H9 (cell line): ENCODE measurements at regions not wholly inside any gene's neighbourhood (a gene's known extent, or its start where the extent isn't known, plus 50 kb on each side); places are given as distances from the start of the nearest gene placed in this dataset.

Experiments
- DNase-seq: peaks from one replicate; pipeline ENCODE4 v3.0.0-alpha.2; 2017
- H2AFZ ChIP-seq: one replicate; pipeline ENCODE4 v1.6.1; 2013; ENCODE audit warnings: mild to moderate bottlenecking, low read length, control low read depth, moderate library complexity
- H2AK5ac ChIP-seq: 2 replicates; pipeline ENCODE4 v1.6.1; 2013; ENCODE audit warnings: low read length, control low read depth, mixed read lengths; ENCODE audit not compliant: insufficient read length
- H2BK120ac ChIP-seq: one replicate; pipeline ENCODE4 v1.6.1; 2013; ENCODE audit warnings: low read depth, mild to moderate bottlenecking, low read length, control low read depth, inconsistent platforms; ENCODE audit not compliant: poor library complexity, severe bottlenecking
- H2BK12ac ChIP-seq: 2 replicates; pipeline ENCODE4 v1.6.1; 2013; ENCODE audit warnings: low read length, control low read depth, mixed read lengths, low read depth; ENCODE audit not compliant: insufficient read length
- H2BK15ac ChIP-seq: 2 replicates; pipeline ENCODE4 v1.6.1; 2013; ENCODE audit warnings: low read depth, low read length, control low read depth
- H2BK20ac ChIP-seq: one replicate; pipeline ENCODE4 v1.6.1; 2013; ENCODE audit warnings: low read depth, mild to moderate bottlenecking, low read length, control low read depth, inconsistent platforms; ENCODE audit not compliant: poor library complexity, severe bottlenecking
- H2BK5ac ChIP-seq: 2 replicates; pipeline ENCODE4 v1.6.1; 2013; ENCODE audit warnings: low read length, control low read depth, mixed read lengths; ENCODE audit not compliant: insufficient read length
- H3K14ac ChIP-seq: 2 replicates; pipeline ENCODE4 v1.6.1; 2013; ENCODE audit warnings: low read length, control low read depth; ENCODE audit not compliant: insufficient read depth
- H3K18ac ChIP-seq: 2 replicates; pipeline ENCODE4 v1.6.1; 2013; ENCODE audit warnings: low read depth, mild to moderate bottlenecking, mixed read lengths, low read length, control low read depth; ENCODE audit not compliant: insufficient read length
- H3K23ac ChIP-seq: 2 replicates; pipeline ENCODE4 v1.6.1; 2013; ENCODE audit warnings: low read length, control low read depth, mixed read lengths, low read depth; ENCODE audit not compliant: insufficient read length
- H3K23me2 ChIP-seq: 2 replicates; pipeline ENCODE4 v1.6.1; 2013; ENCODE audit warnings: low read depth, mild to moderate bottlenecking, mixed read lengths, low read length, control low read depth; ENCODE audit not compliant: insufficient read length, poor library complexity, severe bottlenecking
- H3K27ac ChIP-seq: 2 replicates; pipeline ENCODE4 v1.5.1; 2013; ENCODE audit warnings: low read length, control low read depth, mixed read lengths, low read depth; ENCODE audit not compliant: insufficient read length
- H3K27me3 ChIP-seq: 2 replicates; pipeline ENCODE4 v1.6.1; 2013; ENCODE audit warnings: low read length, control low read depth, inconsistent platforms; ENCODE audit not compliant: insufficient read depth
- H3K4ac ChIP-seq: 2 replicates; pipeline ENCODE4 v1.6.1; 2013; ENCODE audit warnings: low read depth, mild to moderate bottlenecking, control low read depth, inconsistent platforms, low read length, moderate library complexity
- H3K4me1 ChIP-seq: 2 replicates; pipeline ENCODE4 v1.6.1; 2013; ENCODE audit warnings: low read length, control low read depth, inconsistent platforms; ENCODE audit not compliant: insufficient read depth
- H3K4me2 ChIP-seq: 2 replicates; pipeline ENCODE4 v1.6.1; 2013; ENCODE audit warnings: low read length, control low read depth, mixed read lengths; ENCODE audit not compliant: insufficient read length, insufficient read depth
- H3K56ac ChIP-seq: 2 replicates; pipeline ENCODE4 v1.6.1; 2013; ENCODE audit warnings: low read depth, mild to moderate bottlenecking, mixed read lengths, low read length, control low read depth; ENCODE audit not compliant: insufficient read length
- H3K79me1 ChIP-seq: 2 replicates; pipeline ENCODE4 v1.6.1; 2013; ENCODE audit warnings: low read depth, mild to moderate bottlenecking, moderate library complexity, low read length, control low read depth, inconsistent platforms; ENCODE audit not compliant: insufficient read depth, poor library complexity, severe bottlenecking
- H3K79me2 ChIP-seq: 2 replicates; pipeline ENCODE4 v1.6.1; 2013; ENCODE audit warnings: low read length, control low read depth, inconsistent platforms; ENCODE audit not compliant: insufficient read depth
- H3K9ac ChIP-seq: 2 replicates; pipeline ENCODE4 v1.6.1; 2013; ENCODE audit warnings: low read length, control low read depth, mixed read lengths; ENCODE audit not compliant: insufficient read length; ENCODE audit errors: extremely low read depth
- H3K9me3 ChIP-seq: one replicate; pipeline ENCODE4 v1.6.1; 2013; ENCODE audit warnings: low read depth, low read length, inconsistent platforms; ENCODE audit not compliant: control insufficient read depth
- H3T11ph ChIP-seq: one replicate; pipeline ENCODE4 v1.6.1; 2013; ENCODE audit warnings: mild to moderate bottlenecking, low read length, control low read depth, inconsistent platforms
- H4K20me1 ChIP-seq: one replicate; pipeline ENCODE4 v1.6.1; 2013; ENCODE audit not compliant: control insufficient read depth, insufficient read length, insufficient read depth
- H4K5ac ChIP-seq: 2 replicates; pipeline ENCODE4 v1.6.1; 2013; ENCODE audit warnings: low read depth, mild to moderate bottlenecking, mixed read lengths, low read length, control low read depth; ENCODE audit not compliant: insufficient read length
- H4K8ac ChIP-seq: replicated peaks from 2 replicates; pipeline ENCODE4 v1.6.1; 2013; ENCODE audit warnings: low read length, control low read depth, mixed read lengths, low read depth; ENCODE audit not compliant: insufficient read length
- H4K91ac ChIP-seq: 2 replicates; pipeline ENCODE4 v1.6.1; 2013; ENCODE audit warnings: low read depth, mild to moderate bottlenecking, moderate library complexity, mixed read lengths, low read length, control low read depth; ENCODE audit not compliant: insufficient read length
- H3K27ac Mint-ChIP-seq, 3 experiments: 2 replicates in 2 of 3; 3 replicates in 1 of 3; pipeline ENCODE4 v1.8.0; 2020 to 2021; ENCODE audit warnings: mixed read lengths in 3 of 3, mild to moderate bottlenecking in 1 of 3, moderate library complexity in 1 of 3
- H3K27me3 Mint-ChIP-seq: 2 replicates; pipeline ENCODE4 v1.8.0; 2021; ENCODE audit warnings: low read depth, mild to moderate bottlenecking, moderate library complexity, mixed read lengths
- H3K36me3 Mint-ChIP-seq, 3 experiments: 2 replicates in 2 of 3; 3 replicates in 1 of 3; pipeline ENCODE4 v1.8.0; 2020 to 2021; ENCODE audit warnings: low read depth in 3 of 3, mixed read lengths in 3 of 3; ENCODE audit not compliant: insufficient read depth in 1 of 3
- H3K4me1 Mint-ChIP-seq, 2 experiments: 2 replicates each; pipeline ENCODE4 v1.8.0; 2020; ENCODE audit warnings: mixed read lengths in 2 of 2
- H3K4me3 Mint-ChIP-seq, 2 experiments: 2 replicates in 1 of 2; 3 replicates in 1 of 2; pipeline ENCODE4 v1.8.0; 2020 to 2021; ENCODE audit warnings: mild to moderate bottlenecking in 2 of 2, mixed read lengths in 2 of 2, moderate library complexity in 1 of 2
- H3K9me3 Mint-ChIP-seq, 2 experiments: 2 replicates in 1 of 2; 3 replicates in 1 of 2; pipeline ENCODE4 v1.8.0; 2020; ENCODE audit warnings: mild to moderate bottlenecking in 2 of 2, mixed read lengths in 2 of 2, moderate library complexity in 1 of 2
- WGBS: extraction: QIAGEN DNeasy Blood & Tissue Kit; methylation state at CpG from one replicate; pipeline ENCODE4 v1.1.7; 2013; ENCODE audit warnings: missing lambda C conversion rate, low lambda C conversion rate, mixed read lengths; ENCODE audit not compliant: insufficient read length; ENCODE audit errors: extremely low coverage; 5-methylcytosine and 5-hydroxymethylcytosine counted together
- TF ChIP-seq, protein P1 (sequence below): fragments of 200-600 bp; sonication (generic); conservative IDR thresholded peaks from 3 replicates; pipeline ENCODE4 v1.8.0; 2021; ENCODE audit warnings: antibody characterized with exemption, mild to moderate bottlenecking

DNA sequence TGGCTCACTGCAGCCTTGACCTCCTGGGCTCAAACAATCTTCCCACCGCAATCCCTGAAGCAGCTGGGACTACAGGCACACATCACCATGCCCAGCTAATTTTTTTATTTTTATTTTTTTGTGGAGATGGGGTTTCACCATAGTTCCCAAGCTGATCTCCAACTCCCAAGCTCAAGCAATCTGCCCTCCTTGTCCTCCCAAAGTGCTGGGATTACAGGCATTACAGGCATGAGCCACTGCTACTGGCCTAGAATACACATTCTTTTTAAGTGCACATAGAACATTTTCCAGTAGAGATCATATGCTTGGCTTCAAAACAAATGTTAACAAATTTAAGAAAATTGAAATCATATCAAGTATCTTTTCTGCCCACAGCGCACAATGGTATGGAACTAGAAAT is 176.8 kb upstream of the MARCKS start:
- Histone ChIP-seq H3T11ph (no peak overlapping the region), H3K9me3 (no peaks in the 10 kb centered on the region), H3K4ac (no peak overlapping the region), H3K27ac (no peak overlapping the region), H4K5ac (no peak overlapping the region), H4K20me1 (no peaks in the 10 kb centered on the region), H3K79me2 (no peaks in the 10 kb centered on the region), H3K79me1 (no peaks in the 10 kb centered on the region), H2BK5ac (no peak overlapping the region), H2AFZ (no peak overlapping the region), H3K4me1 (peaks cover 6% of the 10 kb centered on the region), H4K8ac (no peak overlapping the region), H3K23ac (no peak overlapping the region), H3K9ac (no peak overlapping the region), H2BK120ac (no peak overlapping the region), H3K4me2 (no peak overlapping the region), H2AK5ac (no peak overlapping the region), H3K23me2 (no peaks in the 10 kb centered on the region), H2BK20ac (no peak overlapping the region), H2BK15ac (no peak overlapping the region), H3K14ac (no peak overlapping the region), H3K27me3 (no peaks in the 10 kb centered on the region), H3K56ac (no peak overlapping the region), H3K18ac (no peak overlapping the region), H2BK12ac (no peak overlapping the region), H4K91ac (no peak overlapping the region)
- no peaks in the 10 kb centered on the region for H3K36me3 Mint-ChIP-seq
- no peak overlapping the region for H3K27ac Mint-ChIP-seq
- no peaks in the 10 kb centered on the region for H3K27me3 Mint-ChIP-seq
- H3K4me1 Mint-ChIP-seq, result peaks cover 21 to 22% of the 10 kb centered on the region in 2 experiments
- TF ChIP-seq, protein P1, sequence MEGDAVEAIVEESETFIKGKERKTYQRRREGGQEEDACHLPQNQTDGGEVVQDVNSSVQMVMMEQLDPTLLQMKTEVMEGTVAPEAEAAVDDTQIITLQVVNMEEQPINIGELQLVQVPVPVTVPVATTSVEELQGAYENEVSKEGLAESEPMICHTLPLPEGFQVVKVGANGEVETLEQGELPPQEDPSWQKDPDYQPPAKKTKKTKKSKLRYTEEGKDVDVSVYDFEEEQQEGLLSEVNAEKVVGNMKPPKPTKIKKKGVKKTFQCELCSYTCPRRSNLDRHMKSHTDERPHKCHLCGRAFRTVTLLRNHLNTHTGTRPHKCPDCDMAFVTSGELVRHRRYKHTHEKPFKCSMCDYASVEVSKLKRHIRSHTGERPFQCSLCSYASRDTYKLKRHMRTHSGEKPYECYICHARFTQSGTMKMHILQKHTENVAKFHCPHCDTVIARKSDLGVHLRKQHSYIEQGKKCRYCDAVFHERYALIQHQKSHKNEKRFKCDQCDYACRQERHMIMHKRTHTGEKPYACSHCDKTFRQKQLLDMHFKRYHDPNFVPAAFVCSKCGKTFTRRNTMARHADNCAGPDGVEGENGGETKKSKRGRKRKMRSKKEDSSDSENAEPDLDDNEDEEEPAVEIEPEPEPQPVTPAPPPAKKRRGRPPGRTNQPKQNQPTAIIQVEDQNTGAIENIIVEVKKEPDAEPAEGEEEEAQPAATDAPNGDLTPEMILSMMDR, result no peak
- no peaks in the 10 kb centered on the region for H3K9me3 Mint-ChIP-seq
- DNase-seq, result no peak
- WGBS, result no CpG with 5 or more reads among the region's 2 CpGs
- H3K4me3 Mint-ChIP-seq, result no peak overlapping the region
